Liver (tissue), 8 donors: ENCODE measurements at regions not wholly inside any gene's neighbourhood (a gene's known extent, or its start where the extent isn't known, plus 50 kb on each side); places are given as distances from the start of the nearest gene placed in this dataset.

ENCODE experiments used
- DNase-seq: peaks from one replicate; pipeline ENCODE4 v3.0.0-alpha.2; 2017; ENCODE audit warnings: low spot score
- H3K27ac ChIP-seq, 2 donors: one replicate each; pipeline ENCODE4 v1.7.0; 2013; ENCODE audit warnings: inconsistent platforms in 2 of 2, low read length in 2 of 2, control low read depth in 1 of 2, low read depth in 1 of 2, mild to moderate bottlenecking in 1 of 2
- H3K27me3 ChIP-seq, 4 donors: one replicate each; pipeline versions ENCODE4 v1.6.1 to v1.7.0; 2013; ENCODE audit warnings: low read length in 3 of 4, inconsistent platforms in 1 of 4, mild to moderate bottlenecking in 1 of 4, moderate library complexity in 1 of 4; ENCODE audit not compliant: control insufficient read depth in 4 of 4, insufficient read depth in 4 of 4
- H3K36me3 ChIP-seq, 4 donors: one replicate each; pipeline versions ENCODE4 v1.6.1 to v1.7.0; 2013; ENCODE audit warnings: low read length in 3 of 4, mild to moderate bottlenecking in 3 of 4, low read depth in 1 of 4, moderate library complexity in 1 of 4; ENCODE audit not compliant: control insufficient read depth in 4 of 4, insufficient read depth in 3 of 4
- H3K4me1 ChIP-seq, 4 donors: one replicate each; pipeline versions ENCODE4 v1.6.1 to v1.7.0; 2013; ENCODE audit warnings: low read length in 3 of 4, mild to moderate bottlenecking in 3 of 4, moderate library complexity in 1 of 4; ENCODE audit not compliant: control insufficient read depth in 4 of 4, insufficient read depth in 4 of 4
- H3K4me3 ChIP-seq, 3 donors: one replicate each; pipeline versions ENCODE4 v1.6.1 to v1.7.0; 2013; ENCODE audit warnings: low read length in 3 of 3, control low read depth in 1 of 3, low read depth in 1 of 3, mild to moderate bottlenecking in 1 of 3
- H3K9ac ChIP-seq, 2 donors: one replicate each; pipeline ENCODE4 v1.7.0; 2013; ENCODE audit warnings: low read length in 2 of 2, mild to moderate bottlenecking in 2 of 2, moderate library complexity in 2 of 2, control low read depth in 1 of 2, low read depth in 1 of 2
- H3K9me3 ChIP-seq, 4 donors: one replicate each; pipeline versions ENCODE4 v1.6.1 to v1.7.0; 2013; ENCODE audit warnings: low read length in 3 of 4; ENCODE audit not compliant: control insufficient read depth in 4 of 4
- EGR1 ChIP-seq, 2 donors: IDR thresholded peaks; 2 replicates each; pipeline ENCODE4 v1.6.1; 2016 to 2018; ENCODE audit warnings: antibody characterized with exemption in 2 of 2, low read depth in 2 of 2
- FOXA1 ChIP-seq: IDR thresholded peaks from 2 replicates; pipeline ENCODE4 v1.6.1; 2016; ENCODE audit warnings: antibody characterized with exemption
- FOXA2 ChIP-seq: IDR thresholded peaks from 2 replicates; pipeline ENCODE4 v1.6.1; 2016; ENCODE audit warnings: antibody characterized with exemption
- GABPA ChIP-seq, 2 donors: IDR thresholded peaks in 1 of 2; conservative IDR thresholded peaks in 1 of 2; 2 replicates each; pipeline ENCODE4 v1.6.1; 2016; ENCODE audit warnings: antibody characterized with exemption in 2 of 2, mild to moderate bottlenecking in 1 of 2, moderate library complexity in 1 of 2
- HNF4A ChIP-seq, 2 donors: conservative IDR thresholded peaks; 2 replicates each; pipeline ENCODE4 v1.6.1; 2016; ENCODE audit warnings: antibody characterized with exemption in 2 of 2, mild to moderate bottlenecking in 2 of 2
- HNF4G ChIP-seq: IDR thresholded peaks from 2 replicates; pipeline ENCODE4 v1.6.1; 2016; ENCODE audit warnings: antibody characterized with exemption
- JUND ChIP-seq, 2 donors: IDR thresholded peaks; 2 replicates each; pipeline ENCODE4 v1.6.1; 2016; ENCODE audit warnings: antibody characterized with exemption in 2 of 2
- NR2F2 ChIP-seq: IDR thresholded peaks from 2 replicates; pipeline ENCODE4 v1.6.1; 2016; ENCODE audit warnings: antibody characterized with exemption
- RAD21 ChIP-seq, 2 donors: IDR thresholded peaks; 2 replicates each; pipeline ENCODE4 v1.6.1; 2016; ENCODE audit warnings: antibody characterized with exemption in 2 of 2, mild to moderate bottlenecking in 2 of 2
- SP1 ChIP-seq: IDR thresholded peaks from 2 replicates; pipeline ENCODE4 v1.6.1; 2018; ENCODE audit warnings: antibody characterized with exemption, mild to moderate bottlenecking
- TAF1 ChIP-seq: conservative IDR thresholded peaks from 2 replicates; pipeline ENCODE4 v1.6.1; 2016; ENCODE audit warnings: antibody characterized with exemption, mild to moderate bottlenecking
- YY1 ChIP-seq: IDR thresholded peaks from 2 replicates; pipeline ENCODE4 v1.6.1; 2016; ENCODE audit warnings: antibody characterized with exemption, mild to moderate bottlenecking
- WGBS: extraction: QIAGEN DNeasy Blood & Tissue Kit; methylation state at CpG from one replicate; pipeline ENCODE4 v1.1.7; 2013; 5-methylcytosine and 5-hydroxymethylcytosine counted together
- TF ChIP-seq, protein P1 (sequence below): fragments of 150-350 bp; IDR thresholded peaks from 2 replicates; pipeline ENCODE4 v1.5.1; 2017; ENCODE audit warnings: improper control_type of control experiment, low read depth, low read length; ENCODE audit not compliant: missing input control
- TF ChIP-seq, protein P2 (sequence below): IDR thresholded peaks from 2 replicates; pipeline ENCODE4 v1.6.1; 2016; ENCODE audit warnings: antibody characterized with exemption, mild to moderate bottlenecking
- TF ChIP-seq, protein P3 (sequence below): IDR thresholded peaks from 2 replicates; pipeline ENCODE4 v1.6.1; 2016; ENCODE audit warnings: antibody characterized with exemption
- TF ChIP-seq, protein P4 (sequence below): IDR thresholded peaks from 2 replicates; pipeline ENCODE4 v1.6.1; 2016; ENCODE audit warnings: antibody characterized with exemption
- TF ChIP-seq, protein P5 (sequence below): IDR thresholded peaks from 2 replicates; pipeline ENCODE4 v1.6.1; 2016; ENCODE audit warnings: antibody characterized with exemption
- donor health status: healthy.
- donor health status: healthy.
- donor health status: healthy.
- donor health status: healthy.
- donor health status: healthy.

DNA sequence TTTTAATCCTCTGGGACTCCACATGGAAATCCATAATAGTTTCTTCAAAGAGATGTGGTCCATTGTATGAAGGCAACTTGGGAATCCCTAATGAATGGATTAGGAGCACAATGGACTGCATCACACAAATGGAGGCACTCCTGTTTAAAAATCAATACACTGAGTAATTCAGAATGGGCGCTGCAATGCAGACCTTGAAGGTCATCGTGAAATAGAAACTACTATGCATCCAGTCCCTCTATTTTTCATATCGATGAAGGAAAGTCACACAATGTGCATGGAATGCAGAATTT lies 98.8 kb upstream of the EGFL6 start:
- DNase-seq = no peak
- Histone ChIP-seq H3K4me1 (no peaks in the 10 kb centered on the region), H3K27ac (no peak overlapping the region), H3K9ac (no peak overlapping the region), H3K36me3 (no peaks in the 10 kb centered on the region), H3K27me3 (peaks cover 0 to 4% (median 0%) of the 10 kb centered on the region in 4 donors), H3K9me3 (no peaks in the 10 kb centered on the region), H3K4me3 (no peak overlapping the region)
- WGBS = 91% methylated on average over 3 of the region's 3 CpGs
- TF ChIP-seq EGR1 (IDR thresholded peaks at IDR 0.05; ENCODE audit: low read depth in 2 of 2) = no peak
- no peak for TF ChIP-seq JUND (IDR thresholded peaks at IDR 0.05)
- TF ChIP-seq HNF4A (conservative IDR thresholded peaks at IDR 0.05) = no peak
- TF ChIP-seq, protein P1, sequence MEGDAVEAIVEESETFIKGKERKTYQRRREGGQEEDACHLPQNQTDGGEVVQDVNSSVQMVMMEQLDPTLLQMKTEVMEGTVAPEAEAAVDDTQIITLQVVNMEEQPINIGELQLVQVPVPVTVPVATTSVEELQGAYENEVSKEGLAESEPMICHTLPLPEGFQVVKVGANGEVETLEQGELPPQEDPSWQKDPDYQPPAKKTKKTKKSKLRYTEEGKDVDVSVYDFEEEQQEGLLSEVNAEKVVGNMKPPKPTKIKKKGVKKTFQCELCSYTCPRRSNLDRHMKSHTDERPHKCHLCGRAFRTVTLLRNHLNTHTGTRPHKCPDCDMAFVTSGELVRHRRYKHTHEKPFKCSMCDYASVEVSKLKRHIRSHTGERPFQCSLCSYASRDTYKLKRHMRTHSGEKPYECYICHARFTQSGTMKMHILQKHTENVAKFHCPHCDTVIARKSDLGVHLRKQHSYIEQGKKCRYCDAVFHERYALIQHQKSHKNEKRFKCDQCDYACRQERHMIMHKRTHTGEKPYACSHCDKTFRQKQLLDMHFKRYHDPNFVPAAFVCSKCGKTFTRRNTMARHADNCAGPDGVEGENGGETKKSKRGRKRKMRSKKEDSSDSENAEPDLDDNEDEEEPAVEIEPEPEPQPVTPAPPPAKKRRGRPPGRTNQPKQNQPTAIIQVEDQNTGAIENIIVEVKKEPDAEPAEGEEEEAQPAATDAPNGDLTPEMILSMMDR = no peak
- no peak for TF ChIP-seq RAD21 (IDR thresholded peaks at IDR 0.05)
- TF ChIP-seq SP1 = no peak
- no peak for TF ChIP-seq HNF4G
- TF ChIP-seq, protein P2, sequence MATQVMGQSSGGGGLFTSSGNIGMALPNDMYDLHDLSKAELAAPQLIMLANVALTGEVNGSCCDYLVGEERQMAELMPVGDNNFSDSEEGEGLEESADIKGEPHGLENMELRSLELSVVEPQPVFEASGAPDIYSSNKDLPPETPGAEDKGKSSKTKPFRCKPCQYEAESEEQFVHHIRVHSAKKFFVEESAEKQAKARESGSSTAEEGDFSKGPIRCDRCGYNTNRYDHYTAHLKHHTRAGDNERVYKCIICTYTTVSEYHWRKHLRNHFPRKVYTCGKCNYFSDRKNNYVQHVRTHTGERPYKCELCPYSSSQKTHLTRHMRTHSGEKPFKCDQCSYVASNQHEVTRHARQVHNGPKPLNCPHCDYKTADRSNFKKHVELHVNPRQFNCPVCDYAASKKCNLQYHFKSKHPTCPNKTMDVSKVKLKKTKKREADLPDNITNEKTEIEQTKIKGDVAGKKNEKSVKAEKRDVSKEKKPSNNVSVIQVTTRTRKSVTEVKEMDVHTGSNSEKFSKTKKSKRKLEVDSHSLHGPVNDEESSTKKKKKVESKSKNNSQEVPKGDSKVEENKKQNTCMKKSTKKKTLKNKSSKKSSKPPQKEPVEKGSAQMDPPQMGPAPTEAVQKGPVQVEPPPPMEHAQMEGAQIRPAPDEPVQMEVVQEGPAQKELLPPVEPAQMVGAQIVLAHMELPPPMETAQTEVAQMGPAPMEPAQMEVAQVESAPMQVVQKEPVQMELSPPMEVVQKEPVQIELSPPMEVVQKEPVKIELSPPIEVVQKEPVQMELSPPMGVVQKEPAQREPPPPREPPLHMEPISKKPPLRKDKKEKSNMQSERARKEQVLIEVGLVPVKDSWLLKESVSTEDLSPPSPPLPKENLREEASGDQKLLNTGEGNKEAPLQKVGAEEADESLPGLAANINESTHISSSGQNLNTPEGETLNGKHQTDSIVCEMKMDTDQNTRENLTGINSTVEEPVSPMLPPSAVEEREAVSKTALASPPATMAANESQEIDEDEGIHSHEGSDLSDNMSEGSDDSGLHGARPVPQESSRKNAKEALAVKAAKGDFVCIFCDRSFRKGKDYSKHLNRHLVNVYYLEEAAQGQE = no peak
- no peak for TF ChIP-seq NR2F2
- TF ChIP-seq, protein P3, sequence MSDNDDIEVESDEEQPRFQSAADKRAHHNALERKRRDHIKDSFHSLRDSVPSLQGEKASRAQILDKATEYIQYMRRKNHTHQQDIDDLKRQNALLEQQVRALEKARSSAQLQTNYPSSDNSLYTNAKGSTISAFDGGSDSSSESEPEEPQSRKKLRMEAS = no peak
- TF ChIP-seq FOXA1 = no peak
- TF ChIP-seq GABPA (IDR thresholded peaks at IDR 0.05 in 1 of 2, conservative IDR thresholded peaks at IDR 0.05 in 1 of 2) = no peak
- TF ChIP-seq TAF1 = no peak
- no peak for TF ChIP-seq FOXA2
- TF ChIP-seq, protein P4, sequence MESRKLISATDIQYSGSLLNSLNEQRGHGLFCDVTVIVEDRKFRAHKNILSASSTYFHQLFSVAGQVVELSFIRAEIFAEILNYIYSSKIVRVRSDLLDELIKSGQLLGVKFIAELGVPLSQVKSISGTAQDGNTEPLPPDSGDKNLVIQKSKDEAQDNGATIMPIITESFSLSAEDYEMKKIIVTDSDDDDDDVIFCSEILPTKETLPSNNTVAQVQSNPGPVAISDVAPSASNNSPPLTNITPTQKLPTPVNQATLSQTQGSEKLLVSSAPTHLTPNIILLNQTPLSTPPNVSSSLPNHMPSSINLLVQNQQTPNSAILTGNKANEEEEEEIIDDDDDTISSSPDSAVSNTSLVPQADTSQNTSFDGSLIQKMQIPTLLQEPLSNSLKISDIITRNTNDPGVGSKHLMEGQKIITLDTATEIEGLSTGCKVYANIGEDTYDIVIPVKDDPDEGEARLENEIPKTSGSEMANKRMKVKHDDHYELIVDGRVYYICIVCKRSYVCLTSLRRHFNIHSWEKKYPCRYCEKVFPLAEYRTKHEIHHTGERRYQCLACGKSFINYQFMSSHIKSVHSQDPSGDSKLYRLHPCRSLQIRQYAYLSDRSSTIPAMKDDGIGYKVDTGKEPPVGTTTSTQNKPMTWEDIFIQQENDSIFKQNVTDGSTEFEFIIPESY = no peak
- TF ChIP-seq YY1 = no peak
- TF ChIP-seq, protein P5, sequence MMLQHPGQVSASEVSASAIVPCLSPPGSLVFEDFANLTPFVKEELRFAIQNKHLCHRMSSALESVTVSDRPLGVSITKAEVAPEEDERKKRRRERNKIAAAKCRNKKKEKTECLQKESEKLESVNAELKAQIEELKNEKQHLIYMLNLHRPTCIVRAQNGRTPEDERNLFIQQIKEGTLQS = no peak
